ENCODE measurements at regions not wholly inside any gene's neighbourhood (a gene's known extent, or its start where the extent isn't known, plus 50 kb on each side); places are given as distances from the start of the nearest gene placed in this dataset.

DNA sequence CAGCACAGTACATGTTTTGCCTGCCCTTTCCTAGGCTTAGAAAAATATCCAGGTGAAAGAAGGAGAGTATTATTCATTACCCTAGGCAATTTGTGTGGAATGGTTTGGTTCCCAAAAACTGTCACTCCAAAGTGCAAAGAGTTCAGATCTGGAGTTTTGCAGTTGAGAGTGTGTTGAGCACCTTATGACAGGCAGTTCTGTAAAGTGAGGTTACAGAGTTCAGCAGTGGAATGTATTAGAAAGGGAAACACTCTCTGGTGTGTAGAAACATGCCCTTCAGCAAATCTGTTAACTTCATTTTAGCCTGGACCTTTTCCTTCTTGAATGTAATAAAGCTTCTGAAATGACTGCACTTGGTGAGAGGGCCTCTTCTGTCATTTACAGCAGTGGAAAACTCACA is 154.0 kb upstream of the SSTR1 start:
- TF ChIP-seq, protein P1, sequence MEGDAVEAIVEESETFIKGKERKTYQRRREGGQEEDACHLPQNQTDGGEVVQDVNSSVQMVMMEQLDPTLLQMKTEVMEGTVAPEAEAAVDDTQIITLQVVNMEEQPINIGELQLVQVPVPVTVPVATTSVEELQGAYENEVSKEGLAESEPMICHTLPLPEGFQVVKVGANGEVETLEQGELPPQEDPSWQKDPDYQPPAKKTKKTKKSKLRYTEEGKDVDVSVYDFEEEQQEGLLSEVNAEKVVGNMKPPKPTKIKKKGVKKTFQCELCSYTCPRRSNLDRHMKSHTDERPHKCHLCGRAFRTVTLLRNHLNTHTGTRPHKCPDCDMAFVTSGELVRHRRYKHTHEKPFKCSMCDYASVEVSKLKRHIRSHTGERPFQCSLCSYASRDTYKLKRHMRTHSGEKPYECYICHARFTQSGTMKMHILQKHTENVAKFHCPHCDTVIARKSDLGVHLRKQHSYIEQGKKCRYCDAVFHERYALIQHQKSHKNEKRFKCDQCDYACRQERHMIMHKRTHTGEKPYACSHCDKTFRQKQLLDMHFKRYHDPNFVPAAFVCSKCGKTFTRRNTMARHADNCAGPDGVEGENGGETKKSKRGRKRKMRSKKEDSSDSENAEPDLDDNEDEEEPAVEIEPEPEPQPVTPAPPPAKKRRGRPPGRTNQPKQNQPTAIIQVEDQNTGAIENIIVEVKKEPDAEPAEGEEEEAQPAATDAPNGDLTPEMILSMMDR (IDR thresholded peaks at IDR 0.05): no peak
- TF ChIP-seq NFYB (CRISPR knock-in tag; conservative IDR thresholded peaks at IDR 0.05; ENCODE audit: low read depth) (no peak), ESRRA (CRISPR knock-in tag; IDR thresholded peaks at IDR 0.05; ENCODE audit: borderline replicate concordance) (no peak), NR2C2 (CRISPR knock-in tag; IDR thresholded peaks at IDR 0.05) (no peak), GABPB1 (CRISPR knock-in tag; IDR thresholded peaks at IDR 0.05) (no peak), FOXP1 (CRISPR knock-in tag; IDR thresholded peaks at IDR 0.05; ENCODE audit: borderline replicate concordance) (no peak), IRF1 (CRISPR knock-in tag; IDR thresholded peaks at IDR 0.05) (no peak), CBFB (CRISPR knock-in tag; IDR thresholded peaks at IDR 0.05; ENCODE audit: low read depth) (no peak), AR (CRISPR knock-in tag; IDR thresholded peaks at IDR 0.05) (no peak), TCF7 (CRISPR knock-in tag; IDR thresholded peaks at IDR 0.05; ENCODE audit: low read depth) (no peak)
- TF ChIP-seq, protein P2, sequence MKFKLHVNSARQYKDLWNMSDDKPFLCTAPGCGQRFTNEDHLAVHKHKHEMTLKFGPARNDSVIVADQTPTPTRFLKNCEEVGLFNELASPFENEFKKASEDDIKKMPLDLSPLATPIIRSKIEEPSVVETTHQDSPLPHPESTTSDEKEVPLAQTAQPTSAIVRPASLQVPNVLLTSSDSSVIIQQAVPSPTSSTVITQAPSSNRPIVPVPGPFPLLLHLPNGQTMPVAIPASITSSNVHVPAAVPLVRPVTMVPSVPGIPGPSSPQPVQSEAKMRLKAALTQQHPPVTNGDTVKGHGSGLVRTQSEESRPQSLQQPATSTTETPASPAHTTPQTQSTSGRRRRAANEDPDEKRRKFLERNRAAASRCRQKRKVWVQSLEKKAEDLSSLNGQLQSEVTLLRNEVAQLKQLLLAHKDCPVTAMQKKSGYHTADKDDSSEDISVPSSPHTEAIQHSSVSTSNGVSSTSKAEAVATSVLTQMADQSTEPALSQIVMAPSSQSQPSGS (CRISPR knock-in tag; IDR thresholded peaks at IDR 0.05; ENCODE audit: borderline replicate concordance, low read depth): no peak

All from WTC11 (cell line).